Heart left ventricle (tissue), 13 donors: ENCODE measurements at regions not wholly inside any gene's neighbourhood (a gene's known extent, or its start where the extent isn't known, plus 50 kb on each side); places are given as distances from the start of the nearest gene placed in this dataset.

Source experiments
- POLR2A ChIP-seq, 2 donors: fragments of 450-650 bp; IDR thresholded peaks; one replicate each; pipeline ENCODE4 v1.6.1; 2017; ENCODE audit warnings: antibody characterized with exemption in 2 of 2, mild to moderate bottlenecking in 2 of 2, moderate library complexity in 2 of 2
- TF ChIP-seq, protein P1 (sequence below), 12 donors: fragments of 200-600 bp; sonication (generic) in 4 of 12; IDR thresholded peaks; one replicate each; pipeline versions ENCODE4 v1.5.0 to v1.8.0; 2018 to 2022; ENCODE audit warnings: antibody characterized with exemption in 12 of 12, mild to moderate bottlenecking in 5 of 12
- donor health status: ischemic (EF 13 %, LVEDD 7.1; RV severe dilation, severe dysfunction).
- donor health status: DM: no; HTN: yes; CAD: no.
- donor health status: DM: no; HTN: no; CAD: no.
- donor health status: ischemic (EF 25% LVEDD 6.9; RV normal size, moderate dysfunction).
- donor health status: ischemic (EF 25% LVEDD 5.7; RV mildly dilated, moderate dysfunction).
- donor health status: ischemic (EF 35%, LVEDD 5.7; RV mildly dilated, moderate dysfunction).
- donor health status: nonischemic (EF 11% LVEDD 7.7; RV severe dilation, severe dysfunction).
- donor health status: DM: yes; HTN: yes; CAD: no.
- donor health status: PGD.
- donor health status: ischemic (EF 29% LVEDD 5.4; RV normal size, mild dysfunction).
- donor health status: nonischemic (EF 23%, LVEDD 6.1; RV moderate dilation, normal function).

DNA sequence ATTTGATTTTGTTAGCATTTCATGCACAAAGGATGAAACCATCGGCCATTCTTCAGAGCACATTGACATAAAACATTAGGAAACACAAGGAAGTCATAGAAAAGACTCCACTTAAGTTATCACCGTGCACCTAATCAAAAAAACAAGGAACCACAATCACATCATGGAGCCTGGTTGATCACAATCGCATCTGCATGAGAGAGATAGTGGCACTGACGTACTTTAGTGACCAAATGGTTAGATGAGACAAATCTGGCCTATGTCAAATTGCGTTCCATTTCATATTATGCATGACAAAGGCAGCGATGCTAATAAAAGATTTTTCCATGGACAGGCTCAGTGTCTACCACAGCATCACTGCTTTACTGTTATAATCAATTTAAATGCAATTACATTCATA lies 571.8 kb upstream of the ADGRL2 start:
- no peak for TF ChIP-seq POLR2A (IDR thresholded peaks at IDR 0.05)
- TF ChIP-seq, protein P1, sequence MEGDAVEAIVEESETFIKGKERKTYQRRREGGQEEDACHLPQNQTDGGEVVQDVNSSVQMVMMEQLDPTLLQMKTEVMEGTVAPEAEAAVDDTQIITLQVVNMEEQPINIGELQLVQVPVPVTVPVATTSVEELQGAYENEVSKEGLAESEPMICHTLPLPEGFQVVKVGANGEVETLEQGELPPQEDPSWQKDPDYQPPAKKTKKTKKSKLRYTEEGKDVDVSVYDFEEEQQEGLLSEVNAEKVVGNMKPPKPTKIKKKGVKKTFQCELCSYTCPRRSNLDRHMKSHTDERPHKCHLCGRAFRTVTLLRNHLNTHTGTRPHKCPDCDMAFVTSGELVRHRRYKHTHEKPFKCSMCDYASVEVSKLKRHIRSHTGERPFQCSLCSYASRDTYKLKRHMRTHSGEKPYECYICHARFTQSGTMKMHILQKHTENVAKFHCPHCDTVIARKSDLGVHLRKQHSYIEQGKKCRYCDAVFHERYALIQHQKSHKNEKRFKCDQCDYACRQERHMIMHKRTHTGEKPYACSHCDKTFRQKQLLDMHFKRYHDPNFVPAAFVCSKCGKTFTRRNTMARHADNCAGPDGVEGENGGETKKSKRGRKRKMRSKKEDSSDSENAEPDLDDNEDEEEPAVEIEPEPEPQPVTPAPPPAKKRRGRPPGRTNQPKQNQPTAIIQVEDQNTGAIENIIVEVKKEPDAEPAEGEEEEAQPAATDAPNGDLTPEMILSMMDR (IDR thresholded peaks at IDR 0.05) = no peak
